Right lobe of liver (tissue), 4 donors: ENCODE measurements at regions not wholly inside any gene's neighbourhood (a gene's known extent, or its start where the extent isn't known, plus 50 kb on each side); places are given as distances from the start of the nearest gene placed in this dataset.

Experiments used
- CTCF ChIP-seq, 4 donors: fragments of 200-600 bp in 3 of 4; fragments of 450-650 bp in 1 of 4; IDR thresholded peaks; one replicate each; pipeline versions ENCODE4 v1.5.1 to v1.8.0; 2016 to 2022; ENCODE audit warnings: antibody characterized with exemption in 4 of 4, mild to moderate bottlenecking in 2 of 4
- POLR2A ChIP-seq: fragments of 450-650 bp; IDR thresholded peaks from one replicate; pipeline ENCODE4 v1.6.1; 2017; ENCODE audit warnings: antibody characterized with exemption, mild to moderate bottlenecking
- donor health status: DM: no; HTN: no; CAD: no.
- donor health status: DM: no; HTN: no; CAD: no.
- donor health status: DM: no; HTN: yes; CAD: no.

GRCh38 chr1:110798691-110799256 is 74.2 kb upstream of the CD53 start:
- TF ChIP-seq CTCF (IDR thresholded peaks at IDR 0.05) (no peak), POLR2A (no peak)
